ENCODE measurements at regions not wholly inside any gene's neighbourhood (a gene's known extent, or its start where the extent isn't known, plus 50 kb on each side); places are given as distances from the start of the nearest gene placed in this dataset.

- no peak for DNase-seq (ENCODE audit: low spot score)
Measured at GRCh38 chr6:155527443-155527842, 71.8 kb upstream of the NOX3 start.

- DNase-seq (ENCODE audit: low spot score) = peak; percentile 13
Measured at GRCh38 chr6:155523821-155524651, 68.4 kb upstream of the NOX3 start.

- DNase-seq (ENCODE audit: low spot score) = no peak
Measured at GRCh38 chr6:155521719-155522118, 66.1 kb upstream of the NOX3 start.

- DNase-seq (ENCODE audit: low spot score) = no peak
Measured at GRCh38 chr6:155520078-155520477, 64.4 kb upstream of the NOX3 start.

GRCh38 chr6:155519176-155519738 is 63.6 kb upstream of the NOX3 start:
- DNase-seq (ENCODE audit: low spot score) = no peak

- DNase-seq (ENCODE audit: low spot score) = no peak
Measured at GRCh38 chr6:155517294-155517693, 61.7 kb upstream of the NOX3 start.

- DNase-seq (ENCODE audit: low spot score) = no peak
Measured at GRCh38 chr6:155510879-155511278, 55.2 kb upstream of the NOX3 start.

GRCh38 chr6:155509743-155510475 is 54.3 kb upstream of the NOX3 start:
- DNase-seq (ENCODE audit: low spot score) = no peak

- no peak for DNase-seq (ENCODE audit: low spot score)
Measured at GRCh38 chr6:155505608-155505989, 50.0 kb upstream of the NOX3 start.

Measured in Ammon's horn (tissue), 1 donor.